ENCODE measurements at regions not wholly inside any gene's neighbourhood (a gene's known extent, or its start where the extent isn't known, plus 50 kb on each side); places are given as distances from the start of the nearest gene placed in this dataset.

DNA sequence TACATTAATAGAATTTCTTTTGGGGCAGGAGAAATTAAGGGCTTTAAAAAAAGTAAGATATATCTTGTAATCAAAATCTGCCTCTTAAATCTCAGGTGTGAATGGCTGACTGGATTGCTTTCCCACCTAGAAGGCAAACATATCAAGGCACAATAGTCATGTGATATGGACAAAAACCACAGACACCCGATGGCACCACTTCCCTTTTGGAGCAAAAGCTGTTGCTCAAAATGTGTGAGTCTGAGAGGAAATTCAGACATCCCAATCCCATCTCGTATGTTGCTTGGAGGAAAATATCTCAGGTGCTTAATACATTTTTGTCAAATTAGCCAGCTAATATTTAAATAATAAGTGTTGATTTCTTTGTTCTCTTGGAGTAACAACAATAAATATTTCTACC lies 120.7 kb downstream of the KCNF1 start:
- Mint-ChIP-seq H3K36me3 (ENCODE audit: low read depth) (peaks cover 4% of the 10 kb centered on the region), H3K27ac (no peak overlapping the region), H3K9me3 (peaks cover 7% of the 10 kb centered on the region), H3K4me3 (no peak overlapping the region), H3K27me3 (peaks cover 18% of the 10 kb centered on the region), H3K4me1 (ENCODE audit: low read depth) (no peaks in the 10 kb centered on the region)
- Histone ChIP-seq H3K27me3 (ENCODE audit: control insufficient read depth in 1 of 2, insufficient read depth in 2 of 2, low read length in 2 of 2) (no peaks in the 10 kb centered on the region), H3K9me3 (ENCODE audit: control insufficient read depth in 1 of 2, insufficient read depth in 1 of 2, low read length in 2 of 2) (no peaks in the 10 kb centered on the region), H3K4me1 (ENCODE audit: insufficient read depth, low read length) (no peaks in the 10 kb centered on the region), H3K4me3 (ENCODE audit: low read length) (no peak overlapping the region), H3K36me3 (ENCODE audit: insufficient read depth, low read length) (no peaks in the 10 kb centered on the region), H3K27ac (ENCODE audit: low read depth in 1 of 2, low read length in 2 of 2) (no peak overlapping the region)
- intact Hi-C loops (cut with DNase I, micrococcal nuclease): no loop called here
- POLR2A ChIA-PET: no interaction called here
- DNase-seq: no peak
- TF ChIP-seq CTCF (IDR thresholded peaks at IDR 0.05): no peak
- ATAC-seq (ENCODE audit: poor library complexity): no peak
- CTCF ChIA-PET: no interaction called here

GRCh38 chr2:11033114-11033513 lies 121.4 kb downstream of the KCNF1 start:
- POLR2A ChIA-PET: no interaction called here
- H3K4me3 Mint-ChIP-seq: no peak overlapping the region
- ATAC-seq (ENCODE audit: poor library complexity): no peak

GRCh38 chr2:11038641-11039040 lies 116.6 kb upstream of the SLC66A3 start:
- peaks cover 10% of the 10 kb centered on the region for H3K9me3 Mint-ChIP-seq
- H3K27me3 Mint-ChIP-seq: peaks cover 51% of the 10 kb centered on the region
- no peak for TF ChIP-seq CTCF (IDR thresholded peaks at IDR 0.05)
- no peak overlapping the region for H3K4me3 ChIP-seq (ENCODE audit: low read length)
- peaks cover 4 to 19% of the 10 kb centered on the region in 2 experiments for H3K9me3 ChIP-seq (ENCODE audit: control insufficient read depth in 1 of 2, insufficient read depth in 1 of 2, low read length in 2 of 2)
- no peaks in the 10 kb centered on the region for H3K4me1 Mint-ChIP-seq (ENCODE audit: low read depth)
- no peaks in the 10 kb centered on the region for H3K4me1 ChIP-seq (ENCODE audit: insufficient read depth, low read length)
- H3K36me3 ChIP-seq (ENCODE audit: insufficient read depth, low read length): no peaks in the 10 kb centered on the region
- peaks cover 4% of the 10 kb centered on the region for H3K36me3 Mint-ChIP-seq (ENCODE audit: low read depth)
- ATAC-seq (ENCODE audit: poor library complexity) (no peak), DNase-seq (no peak)
- ChIA-PET POLR2A (no interaction called here), CTCF (no interaction called here)
- H3K27me3 ChIP-seq (ENCODE audit: control insufficient read depth in 1 of 2, insufficient read depth in 2 of 2, low read length in 2 of 2): peaks cover 2 to 9% of the 10 kb centered on the region in 2 experiments
- H3K27ac Mint-ChIP-seq: no peak overlapping the region
- H3K4me3 Mint-ChIP-seq: no peak overlapping the region
- no peak overlapping the region for H3K27ac ChIP-seq (ENCODE audit: low read depth in 1 of 2, low read length in 2 of 2)
- intact Hi-C loops (cut with DNase I, micrococcal nuclease): no loop called here

More at GRCh38 chr2:11033114-11033513, 121.4 kb downstream of the KCNF1 start:
- Mint-ChIP-seq H3K36me3 (ENCODE audit: low read depth) (peaks cover 4% of the 10 kb centered on the region), H3K27ac (no peak overlapping the region), H3K9me3 (peaks cover 10% of the 10 kb centered on the region), H3K4me1 (ENCODE audit: low read depth) (no peaks in the 10 kb centered on the region), H3K27me3 (peaks cover 24% of the 10 kb centered on the region)
- H3K27ac ChIP-seq (ENCODE audit: low read depth in 1 of 2, low read length in 2 of 2): no peak overlapping the region
- TF ChIP-seq CTCF (IDR thresholded peaks at IDR 0.05): no peak
- no peak overlapping the region for H3K4me3 ChIP-seq (ENCODE audit: low read length)
- H3K9me3 ChIP-seq (ENCODE audit: control insufficient read depth in 1 of 2, insufficient read depth in 1 of 2, low read length in 2 of 2): peaks cover 0 to 3% of the 10 kb centered on the region in 2 experiments
- CTCF ChIA-PET: no interaction called here
- no peaks in the 10 kb centered on the region for H3K4me1 ChIP-seq (ENCODE audit: insufficient read depth, low read length)
- no peak for DNase-seq
- no peaks in the 10 kb centered on the region for H3K27me3 ChIP-seq (ENCODE audit: control insufficient read depth in 1 of 2, insufficient read depth in 2 of 2, low read length in 2 of 2)
- H3K36me3 ChIP-seq (ENCODE audit: insufficient read depth, low read length): no peaks in the 10 kb centered on the region
- intact Hi-C loops (cut with DNase I, micrococcal nuclease): no loop called here
